Chondrocyte (in vitro differentiated cells): ENCODE measurements at regions not wholly inside any gene's neighbourhood (a gene's known extent, or its start where the extent isn't known, plus 50 kb on each side); places are given as distances from the start of the nearest gene placed in this dataset.
"Not testable (repeated sequence)": the region's sequence is repeated elsewhere in the genome, so short reads cannot be mapped to it uniquely, and the experiment has no call there.

Source experiments
- DNase-seq: peaks from one replicate; pipeline ENCODE4 v3.0.0; 2021; ENCODE audit warnings: mixed read lengths, low spot score
- H3K27ac Mint-ChIP-seq: one replicate; pipeline ENCODE4 v1.8.0; 2021; ENCODE audit warnings: mild to moderate bottlenecking, moderate library complexity, mixed read lengths; ENCODE audit not compliant: unreplicated experiment
- H3K27me3 Mint-ChIP-seq: 2 replicates; pipeline ENCODE4 v1.8.0; 2021; ENCODE audit warnings: low read depth, mixed read lengths
- H3K36me3 Mint-ChIP-seq: 2 replicates; pipeline ENCODE4 v1.8.0; 2021; ENCODE audit warnings: low read depth, mixed read lengths
- H3K4me1 Mint-ChIP-seq: 2 replicates; pipeline ENCODE4 v1.8.0; 2021; ENCODE audit warnings: low read depth, mild to moderate bottlenecking, mixed read lengths
- H3K4me3 Mint-ChIP-seq: one replicate; pipeline ENCODE4 v1.8.0; 2021; ENCODE audit warnings: mild to moderate bottlenecking, moderate library complexity, mixed read lengths; ENCODE audit not compliant: unreplicated experiment
- H3K9me3 Mint-ChIP-seq: 2 replicates; pipeline ENCODE4 v1.8.0; 2021; ENCODE audit warnings: low read depth, mixed read lengths
- TF ChIP-seq, protein P1 (sequence below): fragments of 200-600 bp; sonication (generic); IDR thresholded peaks from 2 replicates; pipeline ENCODE4 v1.5.0; 2021; ENCODE audit warnings: antibody characterized with exemption, mild to moderate bottlenecking, moderate library complexity

DNA sequence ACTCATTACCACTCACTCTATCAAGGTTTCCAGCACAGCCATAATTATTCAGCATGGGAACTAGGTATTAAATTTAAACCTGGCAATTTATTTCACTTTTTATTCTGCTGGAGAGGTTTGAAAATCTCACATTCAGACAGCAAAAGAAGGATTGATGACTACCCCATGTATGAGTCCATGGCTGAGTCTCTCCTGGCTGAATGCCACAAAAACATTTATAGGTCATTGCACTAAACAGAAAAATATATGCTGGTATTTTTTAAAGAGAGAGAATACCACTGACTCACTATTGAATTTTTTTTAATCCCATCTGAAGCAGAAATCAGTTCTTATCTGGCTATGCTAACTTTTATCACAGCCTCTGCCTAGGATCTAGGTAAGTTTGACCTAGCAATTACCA, 336.3 kb downstream of the PPP1R3A start:
- TF ChIP-seq, protein P1, sequence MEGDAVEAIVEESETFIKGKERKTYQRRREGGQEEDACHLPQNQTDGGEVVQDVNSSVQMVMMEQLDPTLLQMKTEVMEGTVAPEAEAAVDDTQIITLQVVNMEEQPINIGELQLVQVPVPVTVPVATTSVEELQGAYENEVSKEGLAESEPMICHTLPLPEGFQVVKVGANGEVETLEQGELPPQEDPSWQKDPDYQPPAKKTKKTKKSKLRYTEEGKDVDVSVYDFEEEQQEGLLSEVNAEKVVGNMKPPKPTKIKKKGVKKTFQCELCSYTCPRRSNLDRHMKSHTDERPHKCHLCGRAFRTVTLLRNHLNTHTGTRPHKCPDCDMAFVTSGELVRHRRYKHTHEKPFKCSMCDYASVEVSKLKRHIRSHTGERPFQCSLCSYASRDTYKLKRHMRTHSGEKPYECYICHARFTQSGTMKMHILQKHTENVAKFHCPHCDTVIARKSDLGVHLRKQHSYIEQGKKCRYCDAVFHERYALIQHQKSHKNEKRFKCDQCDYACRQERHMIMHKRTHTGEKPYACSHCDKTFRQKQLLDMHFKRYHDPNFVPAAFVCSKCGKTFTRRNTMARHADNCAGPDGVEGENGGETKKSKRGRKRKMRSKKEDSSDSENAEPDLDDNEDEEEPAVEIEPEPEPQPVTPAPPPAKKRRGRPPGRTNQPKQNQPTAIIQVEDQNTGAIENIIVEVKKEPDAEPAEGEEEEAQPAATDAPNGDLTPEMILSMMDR = no peak
- Mint-ChIP-seq H3K4me3 (no peak overlapping the region), H3K27me3 (peaks cover 14% of the 10 kb centered on the region), H3K4me1 (no peaks in the 10 kb centered on the region), H3K27ac (no peak overlapping the region), H3K9me3 (no peaks in the 10 kb centered on the region), H3K36me3 (no peaks in the 10 kb centered on the region)
- DNase-seq = no peak

- DNase-seq, H3K4me3 Mint-ChIP-seq, H3K36me3 Mint-ChIP-seq, H3K27ac Mint-ChIP-seq, H3K27me3 Mint-ChIP-seq, H3K4me1 Mint-ChIP-seq, H3K9me3 Mint-ChIP-seq: not testable (repeated sequence)
Observed at GRCh38 chr7:113563257-113563656, 355.6 kb downstream of the PPP1R3A start.

DNA sequence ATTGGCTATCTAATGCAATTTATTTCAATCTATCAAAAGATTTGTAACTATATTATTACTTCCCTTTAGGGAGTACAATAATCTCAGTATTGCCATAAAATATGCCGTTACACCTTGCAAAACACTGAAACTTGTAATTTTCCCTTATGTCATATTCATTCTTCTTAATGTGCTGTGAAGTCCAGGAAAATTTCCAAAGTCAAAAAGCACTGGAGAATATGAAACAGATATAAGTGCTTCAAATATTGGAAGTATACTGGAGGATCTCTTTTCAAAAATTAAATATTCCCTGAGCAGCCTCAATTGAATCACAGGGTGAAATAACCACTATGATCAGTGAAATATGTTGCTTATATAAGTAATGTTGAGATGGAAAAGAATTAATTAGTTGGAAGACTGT, 356.0 kb downstream of the PPP1R3A start:
- H3K4me1 Mint-ChIP-seq = no peaks in the 10 kb centered on the region
- H3K27me3 Mint-ChIP-seq = peaks cover 2% of the 10 kb centered on the region
- no peak for DNase-seq
- no peak overlapping the region for H3K4me3 Mint-ChIP-seq
- H3K27ac Mint-ChIP-seq = no peak overlapping the region
- H3K9me3 Mint-ChIP-seq = peaks cover 3% of the 10 kb centered on the region
- TF ChIP-seq, protein P1 = no peak
- no peaks in the 10 kb centered on the region for H3K36me3 Mint-ChIP-seq

- H3K9me3 Mint-ChIP-seq = peaks cover 3% of the 10 kb centered on the region
- peaks cover 2% of the 10 kb centered on the region for H3K27me3 Mint-ChIP-seq
- TF ChIP-seq, protein P1 = no peak
- no peak overlapping the region for H3K27ac Mint-ChIP-seq
- DNase-seq = no peak
- no peaks in the 10 kb centered on the region for H3K4me1 Mint-ChIP-seq
- no peaks in the 10 kb centered on the region for H3K36me3 Mint-ChIP-seq
- no peak overlapping the region for H3K4me3 Mint-ChIP-seq
Observed at GRCh38 chr7:113562242-113562641, 356.6 kb downstream of the PPP1R3A start.

DNA sequence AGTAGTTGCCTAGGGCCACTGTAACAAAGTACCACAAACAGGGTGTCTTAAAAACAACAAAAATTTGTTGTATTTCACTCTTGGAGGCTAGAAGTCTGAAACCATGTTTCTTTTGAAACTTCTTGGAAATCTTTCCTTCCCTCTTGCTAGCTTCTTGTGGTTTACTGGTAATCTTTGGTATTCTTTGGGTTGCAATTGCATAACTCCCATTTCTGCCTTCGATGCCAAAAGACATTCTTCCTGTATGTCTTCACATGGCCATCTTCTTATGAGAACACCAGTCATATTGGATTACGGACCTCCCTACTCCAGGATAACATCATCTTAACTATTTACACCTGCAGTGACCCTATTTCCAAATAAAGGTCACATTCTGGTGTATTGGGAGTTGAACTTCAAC, 357.4 kb downstream of the PPP1R3A start:
- Mint-ChIP-seq H3K27me3 (peaks cover 2% of the 10 kb centered on the region), H3K9me3 (peaks cover 6% of the 10 kb centered on the region), H3K4me1 (no peaks in the 10 kb centered on the region), H3K4me3 (no peak overlapping the region), H3K36me3 (no peaks in the 10 kb centered on the region), H3K27ac (no peak overlapping the region)
- TF ChIP-seq, protein P1 = no peak
- DNase-seq = no peak

DNA sequence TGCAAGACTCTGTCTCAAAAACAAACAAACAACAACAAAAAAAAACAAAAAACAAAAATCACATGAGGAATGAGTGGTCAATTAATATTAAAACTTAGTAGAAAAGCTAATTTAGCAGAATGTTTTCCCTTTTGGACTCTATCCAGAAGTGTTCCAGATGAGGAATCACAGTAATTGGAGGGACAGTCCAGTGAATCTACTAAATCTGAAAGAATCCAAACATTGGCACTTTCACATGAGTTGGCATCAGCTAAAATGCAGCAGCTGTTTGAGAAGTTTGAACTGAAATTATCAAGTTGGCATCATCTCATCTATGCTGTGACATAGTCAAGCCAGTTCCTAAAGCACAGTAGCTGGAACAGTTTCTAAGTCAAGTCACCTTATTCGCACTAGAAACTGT, 367.8 kb downstream of the PPP1R3A start:
- Mint-ChIP-seq H3K27ac (no peak overlapping the region), H3K27me3 (peaks cover 2% of the 10 kb centered on the region), H3K9me3 (no peaks in the 10 kb centered on the region), H3K4me1 (no peaks in the 10 kb centered on the region), H3K36me3 (no peaks in the 10 kb centered on the region), H3K4me3 (no peak overlapping the region)
- no peak for DNase-seq
- TF ChIP-seq, protein P1 = no peak
